ENCODE measurements at regions not wholly inside any gene's neighbourhood (a gene's known extent, or its start where the extent isn't known, plus 50 kb on each side); places are given as distances from the start of the nearest gene placed in this dataset.

- TF ChIP-seq MAX (IDR thresholded peaks at IDR 0.05; ENCODE audit: low read depth, low read length) (no peak), MTA3 (IDR thresholded peaks at IDR 0.05; ENCODE audit: borderline replicate concordance, low read length) (no peak), ATF2 (IDR thresholded peaks at IDR 0.05; ENCODE audit: low read length) (no peak), NRF1 (conservative IDR thresholded peaks at IDR 0.05; ENCODE audit: low read depth, low read length) (no peak), POLR2A (IDR thresholded peaks at IDR 0.05; ENCODE audit: low read depth, low read length) (no peak), MEF2A (IDR thresholded peaks at IDR 0.05; ENCODE audit: insufficient read depth, low read depth, low read length) (no peak), POLR2AphosphoS5 (IDR thresholded peaks at IDR 0.05; ENCODE audit: low read length) (no peak), EZH2 (IDR thresholded peaks at IDR 0.05; ENCODE audit: borderline replicate concordance, control insufficient read depth, low read depth, low read length) (no peak), ZNF217 (IDR thresholded peaks at IDR 0.05) (no peak), KDM1A (IDR thresholded peaks at IDR 0.05; ENCODE audit: borderline replicate concordance) (no peak)
- TF ChIP-seq, protein P1, sequence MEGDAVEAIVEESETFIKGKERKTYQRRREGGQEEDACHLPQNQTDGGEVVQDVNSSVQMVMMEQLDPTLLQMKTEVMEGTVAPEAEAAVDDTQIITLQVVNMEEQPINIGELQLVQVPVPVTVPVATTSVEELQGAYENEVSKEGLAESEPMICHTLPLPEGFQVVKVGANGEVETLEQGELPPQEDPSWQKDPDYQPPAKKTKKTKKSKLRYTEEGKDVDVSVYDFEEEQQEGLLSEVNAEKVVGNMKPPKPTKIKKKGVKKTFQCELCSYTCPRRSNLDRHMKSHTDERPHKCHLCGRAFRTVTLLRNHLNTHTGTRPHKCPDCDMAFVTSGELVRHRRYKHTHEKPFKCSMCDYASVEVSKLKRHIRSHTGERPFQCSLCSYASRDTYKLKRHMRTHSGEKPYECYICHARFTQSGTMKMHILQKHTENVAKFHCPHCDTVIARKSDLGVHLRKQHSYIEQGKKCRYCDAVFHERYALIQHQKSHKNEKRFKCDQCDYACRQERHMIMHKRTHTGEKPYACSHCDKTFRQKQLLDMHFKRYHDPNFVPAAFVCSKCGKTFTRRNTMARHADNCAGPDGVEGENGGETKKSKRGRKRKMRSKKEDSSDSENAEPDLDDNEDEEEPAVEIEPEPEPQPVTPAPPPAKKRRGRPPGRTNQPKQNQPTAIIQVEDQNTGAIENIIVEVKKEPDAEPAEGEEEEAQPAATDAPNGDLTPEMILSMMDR (IDR thresholded peaks at IDR 0.05 in 2 of 3, conservative IDR thresholded peaks at IDR 0.05 in 1 of 3; ENCODE audit: control insufficient read depth in 2 of 3, extremely low read depth in 1 of 3, insufficient read depth in 1 of 3, low read depth in 3 of 3, low read length in 3 of 3) = no peak
These were observed 188.3 kb downstream of the GXYLT1 start for GRCh38 chr12:41956353-41956752.

Measured in GM12878 (cell line).